Stimulated activated CD8-positive, alpha-beta memory T cell treated with anti-CD3 and anti-CD28 coated beads, Interleukin-15, amount 100 ng/mL, for 48 hours (primary cell): ENCODE measurements at regions not wholly inside any gene's neighbourhood (a gene's known extent, or its start where the extent isn't known, plus 50 kb on each side); places are given as distances from the start of the nearest gene placed in this dataset.
"Not testable (repeated sequence)": the region's sequence is repeated elsewhere in the genome, so short reads cannot be mapped to it uniquely, and the experiment has no call there.

Experiments
- DNase-seq, 2 donors: peaks; one replicate each; pipeline ENCODE4 v3.0.0-alpha.2; 2020; ENCODE audit warnings: low read depth in 2 of 2

- DNase-seq, result no peak
Measured at GRCh38 chr2:195359043-195359735, 297.8 kb upstream of the SLC39A10 start.

GRCh38 chr2:195356920-195357440, 300.0 kb upstream of the SLC39A10 start:
- no peak for DNase-seq

GRCh38 chr2:195356026-195356425, 301.0 kb upstream of the SLC39A10 start:
- no peak for DNase-seq

- no peak for DNase-seq
Measured at GRCh38 chr2:195352581-195352980, 304.4 kb upstream of the SLC39A10 start.

- DNase-seq, result no peak
Measured at GRCh38 chr2:195343942-195344530, 313.0 kb upstream of the SLC39A10 start.

GRCh38 chr2:195343540-195343939, 313.5 kb upstream of the SLC39A10 start:
- DNase-seq, result no peak

GRCh38 chr2:195342061-195342460, 315.0 kb upstream of the SLC39A10 start:
- no peak for DNase-seq

GRCh38 chr2:195338856-195339255, 318.2 kb upstream of the SLC39A10 start:
- no peak for DNase-seq

- no peak for DNase-seq
Measured at GRCh38 chr2:195337597-195337996, 319.4 kb upstream of the SLC39A10 start.

- DNase-seq, result no peak
Measured at GRCh38 chr2:195333869-195334268, 323.2 kb upstream of the SLC39A10 start.

GRCh38 chr2:195331966-195332365, 325.1 kb upstream of the SLC39A10 start:
- no peak for DNase-seq

- DNase-seq, result no peak
Measured at GRCh38 chr2:195331129-195331528, 325.9 kb upstream of the SLC39A10 start.

- no peak for DNase-seq
Measured at GRCh38 chr2:195330513-195330956, 326.5 kb upstream of the SLC39A10 start.

- not testable (repeated sequence) for DNase-seq
Measured at GRCh38 chr2:195329784-195330183, 327.2 kb upstream of the SLC39A10 start.

GRCh38 chr2:195326537-195326936, 330.5 kb upstream of the SLC39A10 start:
- no peak for DNase-seq

GRCh38 chr2:195322324-195322723, 334.7 kb upstream of the SLC39A10 start:
- DNase-seq, result no peak

- DNase-seq, result no peak
Measured at GRCh38 chr2:195320413-195320973, 336.5 kb upstream of the SLC39A10 start.

- DNase-seq, result no peak
Measured at GRCh38 chr2:195319548-195320412, 337.2 kb upstream of the SLC39A10 start.

- DNase-seq, result no peak
Measured at GRCh38 chr2:195319112-195319460, 337.9 kb upstream of the SLC39A10 start.

- DNase-seq, result no peak
Measured at GRCh38 chr2:195318440-195319111, 338.4 kb upstream of the SLC39A10 start.

- DNase-seq, result no peak
Measured at GRCh38 chr2:195317550-195317949, 339.5 kb upstream of the SLC39A10 start.

GRCh38 chr2:195316486-195316885, 340.5 kb upstream of the SLC39A10 start:
- DNase-seq, result no peak
